Caco-2 (cell line): ENCODE measurements at regions not wholly inside any gene's neighbourhood (a gene's known extent, or its start where the extent isn't known, plus 50 kb on each side); places are given as distances from the start of the nearest gene placed in this dataset.

ENCODE experiments used
- BruUV-seq: library from RNA; stranded (reverse); fragments of 400-500 nt; replicated peaks from 2 replicates; lab custom pipeline; 2021; lab: Mats Ljungman, UMichigan
- CTCF ChIA-PET: fragments of 300-600 bp; sonication (Branson Sonifier 250); formaldehyde crosslinking; loops from one replicate; lab custom pipeline; 2022; ENCODE audit warnings: antibody characterized with exemption; lab: Charles Lee
- POLR2A ChIA-PET: fragments of 300-600 bp; sonication (Branson Sonifier 250); formaldehyde crosslinking; loops from one replicate; lab custom pipeline; 2022; ENCODE audit warnings: antibody characterized with exemption; lab: Charles Lee
- DNase-seq, 2 experiments: peaks; one replicate each; pipeline versions ENCODE4 v3.0.0 to v3.0.0-alpha.2; 2020 to 2022
- H3K27me3 ChIP-seq: replicated peaks from 2 replicates; pipeline ENCODE4 v1.6.0; 2011; ENCODE audit warnings: low read length; ENCODE audit not compliant: control insufficient read depth, insufficient read depth
- H3K36me3 ChIP-seq: 2 replicates; pipeline ENCODE4 v1.5.1; 2011; ENCODE audit warnings: low read length; ENCODE audit not compliant: control insufficient read depth, insufficient read depth
- H3K4me1 ChIP-seq: fragments of 250-450 bp; sonication (Bioruptor Pico); 2 replicates; pipeline ENCODE4 v1.5.1; 2020; ENCODE audit warnings: mild to moderate bottlenecking
- H3K4me3 ChIP-seq: 2 replicates; pipeline ENCODE4 v1.5.1; 2011; ENCODE audit warnings: low read depth, mild to moderate bottlenecking, control low read depth, low read length
- H3K9me3 ChIP-seq: fragments of 250-450 bp; sonication (Bioruptor Pico); 2 replicates; pipeline ENCODE4 v1.5.1; 2020; ENCODE audit warnings: mild to moderate bottlenecking, moderate library complexity
- H3K27ac Mint-ChIP-seq: one replicate; pipeline ENCODE4 v1.8.0; 2022; ENCODE audit warnings: mixed read lengths; ENCODE audit not compliant: unreplicated experiment
- H3K27me3 Mint-ChIP-seq: one replicate; pipeline ENCODE4 v1.8.0; 2022; ENCODE audit warnings: mixed read lengths; ENCODE audit not compliant: insufficient read depth, unreplicated experiment
- H3K36me3 Mint-ChIP-seq: one replicate; pipeline ENCODE4 v1.8.0; 2022; ENCODE audit warnings: mild to moderate bottlenecking, mixed read lengths; ENCODE audit not compliant: insufficient read depth, unreplicated experiment
- H3K4me1 Mint-ChIP-seq: one replicate; pipeline ENCODE4 v1.8.0; 2022; ENCODE audit warnings: low read depth, mixed read lengths; ENCODE audit not compliant: unreplicated experiment
- H3K4me3 Mint-ChIP-seq: one replicate; pipeline ENCODE4 v1.8.0; 2022; ENCODE audit warnings: mild to moderate bottlenecking, moderate library complexity, mixed read lengths; ENCODE audit not compliant: unreplicated experiment
- H3K9me3 Mint-ChIP-seq: one replicate; pipeline ENCODE4 v1.8.0; 2022; ENCODE audit warnings: mixed read lengths; ENCODE audit not compliant: unreplicated experiment
- CTCF ChIP-seq, 2 experiments: fragments of 200-600 bp in 1 of 2; IDR thresholded peaks; 1 replicate in 1 of 2; 2 replicates in 1 of 2; pipeline versions ENCODE4 v1.5.1 to v1.8.0; 2011 to 2022; ENCODE audit warnings: antibody characterized with exemption in 1 of 2, control low read depth in 1 of 2, inconsistent platforms in 1 of 2, low read depth in 1 of 2, low read length in 1 of 2, mild to moderate bottlenecking in 1 of 2, moderate library complexity in 1 of 2; ENCODE audit not compliant: insufficient read depth in 1 of 2, severe bottlenecking in 1 of 2, unreplicated experiment in 1 of 2
- intact Hi-C: fragments of 100-400 bp; cut with micrococcal nuclease; formaldehyde crosslinking; loops from one replicate; pipeline ENCODE4 v1.10.0; 2022; ENCODE audit not compliant: unreplicated experiment

- H3K9me3 Mint-ChIP-seq, result no peaks in the 10 kb centered on the region
- H3K36me3 ChIP-seq, result no peaks in the 10 kb centered on the region
- H3K4me3 Mint-ChIP-seq, result no peak overlapping the region
- no peak for DNase-seq
- no peaks in the 10 kb centered on the region for H3K27me3 Mint-ChIP-seq
- no peaks in the 10 kb centered on the region for H3K27me3 ChIP-seq
- H3K4me1 Mint-ChIP-seq, result no peaks in the 10 kb centered on the region
- no peaks in the 10 kb centered on the region for H3K36me3 Mint-ChIP-seq
- no TSS peak for BruUV-seq
- intact Hi-C loops, result no loop called here
- no peaks in the 10 kb centered on the region for H3K9me3 ChIP-seq
- CTCF ChIA-PET, result interaction anchor here (0.6 kb wide), 1 partner anchor 133 kb away, joined by 3 read pairs; no protein-coding TSS in a partner anchor
- no peaks in the 10 kb centered on the region for H3K4me1 ChIP-seq
- H3K27ac Mint-ChIP-seq, result no peak overlapping the region
- TF ChIP-seq CTCF (IDR thresholded peaks at IDR 0.05; ENCODE audit: insufficient read depth in 1 of 2, low read depth in 1 of 2, low read length in 1 of 2, severe bottlenecking in 1 of 2, unreplicated experiment in 1 of 2), result no peak
- POLR2A ChIA-PET, result no interaction called here
- H3K4me3 ChIP-seq, result no peak overlapping the region
These were observed 116.1 kb upstream of the ZMIZ1 start for GRCh38 chr10:78952686-78953085.

- Histone ChIP-seq H3K4me1 (no peaks in the 10 kb centered on the region), H3K27me3 (no peaks in the 10 kb centered on the region), H3K9me3 (no peaks in the 10 kb centered on the region), H3K4me3 (no peak overlapping the region), H3K36me3 (no peaks in the 10 kb centered on the region)
- no TSS peak for BruUV-seq
- no peaks in the 10 kb centered on the region for H3K9me3 Mint-ChIP-seq
- H3K27ac Mint-ChIP-seq, result no peak overlapping the region
- no peak overlapping the region for H3K4me3 Mint-ChIP-seq
- H3K36me3 Mint-ChIP-seq, result no peaks in the 10 kb centered on the region
- ChIA-PET CTCF (interaction anchor here (0.6 to 0.7 kb wide), 2 partner anchors 133 to 339 kb away, joined by 3 read pairs; no protein-coding TSS in a partner anchor), POLR2A (no interaction called here)
- H3K27me3 Mint-ChIP-seq, result no peaks in the 10 kb centered on the region
- intact Hi-C loops, result no loop called here
- H3K4me1 Mint-ChIP-seq, result no peaks in the 10 kb centered on the region
- TF ChIP-seq CTCF (IDR thresholded peaks at IDR 0.05; ENCODE audit: insufficient read depth in 1 of 2, low read depth in 1 of 2, low read length in 1 of 2, severe bottlenecking in 1 of 2, unreplicated experiment in 1 of 2), result no peak
- no peak for DNase-seq
These were observed 115.5 kb upstream of the ZMIZ1 start for GRCh38 chr10:78953113-78953798.

GRCh38 chr10:78953799-78954297 lies 114.9 kb upstream of the ZMIZ1 start:
- no peaks in the 10 kb centered on the region for H3K4me1 ChIP-seq
- H3K27me3 ChIP-seq, result no peaks in the 10 kb centered on the region
- H3K9me3 ChIP-seq, result no peaks in the 10 kb centered on the region
- Mint-ChIP-seq H3K4me1 (no peaks in the 10 kb centered on the region), H3K9me3 (no peaks in the 10 kb centered on the region), H3K27ac (no peak overlapping the region), H3K27me3 (no peaks in the 10 kb centered on the region), H3K4me3 (no peak overlapping the region), H3K36me3 (no peaks in the 10 kb centered on the region)
- BruUV-seq, result no TSS peak
- no peak for TF ChIP-seq CTCF (IDR thresholded peaks at IDR 0.05; ENCODE audit: insufficient read depth in 1 of 2, low read depth in 1 of 2, low read length in 1 of 2, severe bottlenecking in 1 of 2, unreplicated experiment in 1 of 2)
- ChIA-PET POLR2A (no interaction called here), CTCF (no interaction called here)
- DNase-seq, result no peak
- no peaks in the 10 kb centered on the region for H3K36me3 ChIP-seq
- no peak overlapping the region for H3K4me3 ChIP-seq
- intact Hi-C loops, result no loop called here
